Tongue (tissue), 1 donor: ENCODE measurements at regions not wholly inside any gene's neighbourhood (a gene's known extent, or its start where the extent isn't known, plus 50 kb on each side); places are given as distances from the start of the nearest gene placed in this dataset.
A peak's percentile ranks its signal among the peaks of the same experiment; 100 is the strongest.

ENCODE experiments used
- DNase-seq: peaks from one replicate; pipeline ENCODE4 v3.0.0-alpha.2; 2015

DNA sequence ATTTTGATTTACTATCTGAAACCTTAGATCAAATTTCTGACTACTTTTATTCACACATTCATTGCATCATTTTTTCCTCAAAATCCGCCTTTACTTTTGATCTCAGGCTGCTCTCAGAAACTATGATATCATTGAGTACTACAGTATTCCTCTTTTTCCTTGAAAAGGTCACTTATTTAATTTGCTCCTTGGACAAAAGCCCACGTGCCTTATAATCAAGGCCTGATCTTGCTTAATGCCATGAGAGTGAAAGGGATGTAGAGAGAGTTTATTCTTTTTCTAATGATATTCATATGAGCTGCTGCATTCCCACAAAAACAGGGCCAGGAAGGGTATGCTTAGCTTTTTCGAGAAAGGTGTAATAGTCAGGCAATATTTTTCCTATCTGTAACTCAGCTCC is 327.0 kb downstream of the ETS1 start:
- no peak for DNase-seq

GRCh38 chr11:128259816-128260215 is 327.5 kb downstream of the ETS1 start:
- DNase-seq = no peak

DNA sequence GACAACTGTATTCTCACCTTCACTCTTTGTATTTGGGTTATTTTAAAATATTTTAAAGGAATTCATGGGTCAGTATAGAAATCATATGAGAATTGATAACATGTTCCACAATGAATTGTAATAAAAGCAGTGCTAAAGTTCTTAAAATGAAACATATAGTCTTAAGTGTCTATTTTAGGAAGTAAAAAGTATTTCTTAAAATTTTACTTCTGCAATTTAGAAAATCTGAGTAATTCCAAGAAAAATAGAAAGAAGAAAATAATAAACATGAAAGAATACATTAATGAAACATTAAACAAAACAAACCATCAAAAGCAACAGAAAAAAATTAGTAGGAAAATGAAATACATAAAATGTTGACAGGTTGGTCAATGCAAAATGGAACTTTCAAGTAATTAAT is 332.4 kb downstream of the ETS1 start:
- no peak for DNase-seq

DNA sequence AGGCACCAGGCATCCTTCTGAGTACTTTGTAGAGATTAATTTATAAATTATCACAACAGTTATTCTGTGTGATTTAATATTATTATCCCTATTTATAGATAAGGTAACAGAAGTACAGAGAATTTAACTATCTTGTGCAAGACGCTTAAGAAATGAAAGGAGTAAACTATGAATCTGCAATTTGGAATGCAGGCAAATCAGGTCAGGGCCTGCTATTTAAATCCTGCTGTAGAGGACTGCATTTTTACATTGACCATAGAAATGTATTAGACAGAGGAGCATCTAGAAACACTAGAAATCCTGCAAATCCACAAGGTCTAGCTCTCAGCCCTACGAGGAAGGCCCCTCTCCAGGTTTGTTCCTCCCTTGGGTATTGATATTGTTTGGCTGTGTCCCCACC is 336.2 kb downstream of the ETS1 start:
- no peak for DNase-seq

DNA sequence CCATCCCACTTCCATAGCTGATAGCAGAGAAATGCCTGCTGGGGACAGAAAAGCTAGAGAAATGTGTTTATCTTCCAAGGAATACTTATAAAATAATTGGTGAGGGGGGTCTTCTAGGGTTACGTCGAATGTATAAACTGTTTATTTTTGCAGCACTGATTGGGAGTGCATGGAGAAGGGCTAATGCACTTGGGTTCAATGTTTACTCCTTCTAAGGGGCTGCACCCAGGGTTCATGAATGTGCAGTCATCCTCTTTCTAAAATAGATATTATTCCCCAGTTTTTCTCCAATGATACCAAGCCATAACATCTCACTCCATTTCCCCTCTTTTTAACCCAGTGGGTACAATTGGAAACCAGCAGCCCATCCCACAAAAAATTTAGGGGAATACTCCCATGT is 336.9 kb downstream of the ETS1 start:
- DNase-seq = no peak

DNA sequence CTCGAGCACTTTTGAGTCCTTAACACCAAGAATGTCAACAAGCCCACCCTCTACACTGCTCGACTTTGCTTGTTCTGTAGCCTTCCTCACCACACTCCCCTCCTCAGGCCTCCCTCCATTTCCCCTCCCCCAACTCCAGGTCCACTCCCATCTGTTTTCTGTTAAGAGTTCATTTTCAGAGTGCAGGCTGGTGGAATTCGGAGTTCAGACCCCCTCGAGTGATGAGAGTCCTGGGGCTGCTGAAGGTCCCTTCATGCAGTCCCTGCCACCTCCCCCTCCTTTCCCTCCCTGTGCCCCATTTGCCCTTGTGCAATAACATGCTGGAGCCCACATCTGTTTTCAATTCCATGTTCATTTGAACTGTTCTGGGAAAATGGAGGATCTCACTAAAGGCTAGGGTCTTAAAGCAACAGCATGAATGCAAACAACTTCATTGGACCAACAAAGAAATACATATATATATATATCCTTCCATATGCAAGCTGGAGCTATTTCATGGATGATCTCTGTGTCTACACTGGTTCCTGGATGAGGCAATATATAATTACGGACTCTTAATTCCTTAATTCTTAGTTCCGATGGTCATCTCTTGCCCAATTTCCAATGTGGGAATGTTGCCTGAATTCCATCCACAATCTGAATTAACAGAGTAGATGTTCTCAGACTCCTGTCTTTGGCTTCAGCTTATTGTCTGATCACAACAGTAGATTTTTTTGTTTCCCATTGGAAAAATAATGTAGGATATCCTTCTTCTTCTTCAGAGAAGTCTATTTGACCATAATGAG is 340.4 kb downstream of the ETS1 start:
- DNase-seq = peak; percentile 33

DNA sequence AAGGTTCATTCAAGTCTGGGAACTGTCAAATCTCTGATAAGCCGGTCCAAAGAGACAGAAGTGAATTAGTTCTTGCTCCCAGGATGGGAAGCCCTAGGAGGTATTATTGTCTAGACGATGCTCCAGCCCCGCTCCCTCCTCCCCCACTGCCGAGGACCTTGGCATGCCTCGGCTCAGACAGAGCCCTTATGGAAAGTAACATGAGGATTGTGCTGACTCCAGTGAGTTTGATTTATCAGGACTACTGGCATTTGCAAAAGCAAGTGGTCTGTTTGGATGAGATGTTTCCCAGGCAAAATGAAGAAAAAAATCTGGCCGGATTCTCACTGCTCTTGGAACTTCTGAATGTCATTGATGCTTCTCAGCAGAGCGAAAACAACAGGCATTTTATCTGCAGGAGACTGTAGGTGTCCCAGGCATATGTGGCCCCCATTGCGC is 341.0 kb downstream of the ETS1 start:
- peak; percentile 65 for DNase-seq

GRCh38 chr11:128244871-128245270 is 342.5 kb downstream of the ETS1 start:
- DNase-seq = no peak

GRCh38 chr11:128242451-128242850 is 344.9 kb downstream of the ETS1 start:
- DNase-seq = no peak

GRCh38 chr11:128240546-128240945 is 346.8 kb downstream of the ETS1 start:
- peak; percentile 36 for DNase-seq

DNA sequence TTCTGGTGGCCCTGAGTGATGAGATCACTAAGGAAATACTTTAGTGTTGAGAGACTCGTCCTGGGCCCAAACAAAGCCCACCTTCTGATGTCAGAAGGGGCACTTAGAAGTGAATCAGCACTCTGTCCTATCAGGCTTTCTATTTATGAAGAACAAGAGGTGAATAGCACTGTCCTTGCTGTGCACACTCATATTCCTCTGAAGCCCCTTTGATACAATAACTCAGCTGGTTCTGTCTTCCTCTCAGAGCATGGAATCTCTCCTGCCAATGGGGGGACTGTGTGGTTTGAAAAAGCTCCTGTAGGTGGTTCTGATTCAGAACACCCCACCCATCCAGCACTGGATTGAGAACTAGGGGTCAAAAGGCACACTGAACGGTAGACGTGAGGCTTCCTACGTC is 348.1 kb downstream of the ETS1 start:
- no peak for DNase-seq

DNA sequence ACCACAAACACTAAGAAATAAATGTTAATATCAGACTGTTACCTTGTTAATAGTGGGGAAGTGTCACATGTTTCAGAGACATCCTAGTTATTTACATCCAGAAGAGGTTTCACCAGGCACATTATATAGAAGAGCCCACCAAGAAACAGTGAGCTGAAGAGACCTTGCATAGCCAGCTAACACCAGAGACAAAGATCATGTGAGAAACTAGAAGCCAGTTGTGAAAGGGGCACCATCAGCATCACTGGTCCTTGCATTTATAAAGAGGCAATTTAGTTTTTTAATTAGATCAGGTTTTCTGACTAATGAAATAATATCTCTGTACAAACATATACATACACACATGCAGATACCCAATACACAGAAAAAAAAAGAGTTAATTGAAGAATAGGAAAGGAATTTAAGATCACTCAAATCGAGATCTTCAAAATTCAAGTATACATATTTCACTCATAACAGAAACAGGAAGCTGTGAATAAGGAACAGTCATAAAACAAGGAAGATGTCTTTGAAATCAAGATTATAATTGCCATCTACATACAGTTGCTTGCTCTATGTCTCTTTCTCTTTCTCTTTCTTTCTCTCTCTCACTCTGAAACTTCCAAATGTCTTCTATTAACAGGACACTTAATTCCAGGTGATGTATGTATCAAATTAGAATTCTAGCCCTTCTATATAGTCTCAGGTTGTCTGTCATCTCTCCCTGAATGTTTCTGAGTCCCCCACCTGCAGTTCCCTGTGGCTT is 348.7 kb downstream of the ETS1 start:
- DNase-seq = no peak

DNA sequence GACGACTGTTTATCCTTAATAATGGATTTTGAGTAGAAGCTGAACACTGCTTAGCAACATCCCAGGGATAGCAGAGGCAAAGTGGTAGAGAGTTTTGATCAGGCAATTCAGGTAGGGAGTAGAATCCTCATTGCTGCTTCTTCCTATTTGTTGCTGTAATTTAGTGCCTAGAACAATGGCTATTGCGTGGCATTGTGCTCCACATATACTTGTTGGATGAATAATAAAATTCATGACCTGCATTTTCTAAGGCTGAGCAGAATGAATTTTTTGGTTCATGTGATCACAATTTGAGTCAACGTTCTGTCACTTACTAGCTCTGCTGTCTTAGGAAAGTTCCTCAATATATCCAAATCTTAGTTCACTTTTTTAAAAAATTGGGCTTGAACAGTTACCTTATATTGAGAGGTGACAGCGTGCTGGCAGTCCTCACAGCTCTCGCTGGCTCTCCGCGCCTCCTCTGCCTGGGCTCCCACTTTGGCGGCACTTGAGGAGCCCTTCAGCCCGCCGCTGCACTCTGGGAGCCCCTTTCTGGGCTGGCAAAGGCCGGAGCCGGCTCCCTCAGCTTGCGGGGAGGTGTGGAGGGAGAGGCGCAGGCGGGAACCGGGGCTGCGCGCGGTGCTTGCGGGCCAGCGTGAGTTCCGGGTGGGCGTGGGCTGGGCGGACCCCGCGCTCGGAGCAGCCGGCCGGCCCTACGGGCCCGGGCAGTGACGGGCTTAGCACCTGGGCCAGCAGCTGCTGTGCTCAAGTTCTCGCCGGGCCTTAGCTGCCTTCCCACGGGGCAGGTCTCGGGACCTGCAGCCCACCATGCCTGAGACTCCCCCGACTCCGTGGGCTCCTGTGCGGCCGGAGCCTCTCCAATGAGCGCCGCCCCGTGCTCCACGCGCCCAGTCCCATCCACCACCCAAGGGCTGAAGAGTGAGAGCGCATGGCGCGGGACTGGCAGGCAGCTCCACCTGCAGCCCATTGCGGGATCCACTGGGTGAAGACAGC is 350.6 kb downstream of the ETS1 start:
- no peak for DNase-seq

GRCh38 chr11:128235958-128236357 is 351.4 kb downstream of the ETS1 start:
- DNase-seq = peak; percentile 51

- peak; percentile 60 for DNase-seq
Measured at GRCh38 chr11:128235426-128235825, 351.9 kb downstream of the ETS1 start.

- DNase-seq = no peak
Measured at GRCh38 chr11:128234143-128234542, 353.2 kb downstream of the ETS1 start.

GRCh38 chr11:128232588-128232987 is 354.8 kb downstream of the ETS1 start:
- DNase-seq = no peak

DNA sequence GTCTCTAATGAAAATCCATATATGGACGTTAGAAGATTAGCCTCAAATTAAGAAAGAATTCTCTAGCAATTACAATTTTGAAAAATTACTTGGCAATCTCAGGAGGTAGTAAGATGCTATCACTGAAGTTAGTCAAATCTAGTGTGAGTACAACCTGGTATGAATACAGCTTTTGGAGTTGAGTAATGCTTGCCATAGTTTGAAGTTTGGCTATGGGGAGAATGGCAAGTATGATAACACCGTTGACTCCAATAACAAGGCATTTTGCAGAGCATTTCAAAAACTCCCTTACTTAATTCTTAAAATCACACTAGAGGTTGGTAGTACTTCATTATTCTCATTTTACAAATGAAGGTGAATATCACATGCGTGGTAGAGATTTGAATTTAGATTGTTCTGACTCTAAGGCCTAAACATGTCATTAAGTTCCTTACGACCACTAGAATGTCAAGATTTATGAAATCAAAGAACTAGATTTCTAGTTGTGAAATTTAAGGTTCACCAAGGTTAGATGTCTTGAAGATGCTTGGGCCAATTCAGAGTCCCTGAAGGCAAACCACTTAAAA is 355.4 kb downstream of the ETS1 start:
- DNase-seq = no peak

DNA sequence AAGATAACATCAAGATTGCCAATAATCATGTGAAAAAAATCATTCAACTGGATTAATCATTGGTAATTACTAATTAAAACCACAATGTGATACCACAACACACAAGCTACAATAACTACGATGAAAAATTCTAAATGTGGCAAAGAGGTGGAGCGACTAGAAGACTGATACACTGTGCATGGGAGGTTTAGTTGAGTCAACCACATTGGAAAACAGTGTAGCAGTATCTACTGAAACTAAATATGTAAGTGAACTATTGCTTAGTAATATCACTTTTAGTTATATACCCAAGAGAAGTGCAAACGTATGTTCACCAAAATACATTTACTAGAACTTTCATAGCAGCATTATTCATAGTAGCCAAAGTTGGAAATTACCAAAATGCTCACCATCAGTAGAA is 359.9 kb downstream of the ETS1 start:
- no peak for DNase-seq

DNA sequence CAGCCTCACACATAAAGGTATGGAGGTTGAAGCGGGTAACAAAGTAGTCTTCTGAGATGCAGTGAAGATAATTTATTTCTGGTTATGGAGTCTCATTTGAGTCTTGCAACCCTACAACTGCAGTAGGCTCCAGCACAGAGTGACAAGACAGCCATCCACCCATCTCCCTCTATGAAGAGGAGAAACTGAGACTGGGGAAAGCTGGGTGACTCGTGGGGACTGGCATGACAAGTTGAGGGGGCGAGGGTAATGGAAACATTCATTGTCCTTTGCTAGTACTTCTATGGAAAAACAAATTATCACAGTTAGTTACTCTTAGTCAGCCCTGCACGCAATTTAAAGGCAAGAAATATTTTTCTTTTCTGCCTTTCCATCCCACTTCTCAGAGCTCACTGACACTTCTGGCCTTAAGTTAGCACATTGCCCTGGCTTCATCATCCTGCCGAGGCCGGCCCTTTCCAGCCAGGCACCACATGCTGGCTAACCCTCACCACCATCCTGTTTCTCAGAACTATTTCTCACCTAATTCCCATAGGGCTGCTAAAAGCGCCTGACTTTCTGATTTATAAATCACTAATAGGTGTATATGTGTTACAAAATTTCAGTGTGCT is 361.1 kb downstream of the ETS1 start:
- no peak for DNase-seq

DNA sequence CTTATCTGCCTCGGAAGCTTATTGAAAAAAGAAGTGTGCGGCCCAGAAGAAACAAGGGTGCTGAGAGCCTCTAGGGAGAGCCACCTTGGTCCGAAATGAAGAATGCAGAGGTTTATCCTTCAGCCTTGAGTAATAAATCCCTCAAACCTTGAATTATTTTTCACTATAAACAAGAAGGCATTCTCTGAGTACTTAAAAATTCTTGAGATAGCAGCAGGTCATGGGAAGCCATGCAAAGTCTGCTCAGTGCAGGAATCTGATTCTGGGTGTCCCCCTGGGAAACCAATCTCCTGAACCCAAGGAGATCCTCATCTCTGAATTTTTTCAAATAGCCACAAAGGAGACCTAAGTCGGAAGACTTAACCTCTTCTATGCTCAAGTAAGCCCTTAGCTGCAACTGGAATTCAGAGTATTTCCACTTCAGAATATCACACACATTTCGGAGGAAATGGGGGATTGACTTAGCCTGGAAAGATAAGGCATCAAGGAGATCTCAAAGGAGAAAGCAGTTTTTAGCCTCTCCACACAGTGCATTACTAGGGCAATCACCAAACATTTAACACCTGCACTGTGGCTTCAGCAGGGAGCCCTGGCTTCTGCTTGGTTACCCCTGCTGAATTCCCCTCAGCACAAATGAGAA is 365.0 kb downstream of the ETS1 start:
- no peak for DNase-seq
